ENCODE measurements at regions not wholly inside any gene's neighbourhood (a gene's known extent, or its start where the extent isn't known, plus 50 kb on each side); places are given as distances from the start of the nearest gene placed in this dataset.
A peak's percentile ranks its signal among the peaks of the same experiment; 100 is the strongest.

GRCh38 chr3:159131376-159131775 is 329.5 kb downstream of the MFSD1 start:
- FAIRE-seq, result no peak

GRCh38 chr3:159137949-159138348 is 336.1 kb downstream of the MFSD1 start:
- FAIRE-seq, result no peak

- FAIRE-seq, result no peak
Observed at GRCh38 chr3:159139326-159139725, 337.5 kb downstream of the MFSD1 start.

GRCh38 chr3:159144472-159144871 is 342.6 kb downstream of the MFSD1 start:
- FAIRE-seq, result no peak

- no peak for FAIRE-seq
Observed at GRCh38 chr3:159144891-159145290, 343.0 kb downstream of the MFSD1 start.

GRCh38 chr3:159146392-159146791 is 344.5 kb downstream of the MFSD1 start:
- no peak for FAIRE-seq

GRCh38 chr3:159146856-159147435 is 345.1 kb downstream of the MFSD1 start:
- FAIRE-seq, result no peak

- FAIRE-seq, result no peak
Observed at GRCh38 chr3:159147813-159148212, 346.0 kb downstream of the MFSD1 start.

- FAIRE-seq, result no peak
Observed at GRCh38 chr3:159148466-159148865, 346.6 kb downstream of the MFSD1 start.

- no peak for FAIRE-seq
Observed at GRCh38 chr3:159149131-159149530, 347.3 kb downstream of the MFSD1 start.

- FAIRE-seq, result no peak
Observed at GRCh38 chr3:159149633-159150032, 347.8 kb downstream of the MFSD1 start.

- no peak for FAIRE-seq
Observed at GRCh38 chr3:159150180-159150579, 348.3 kb downstream of the MFSD1 start.

- FAIRE-seq, result no peak
Observed at GRCh38 chr3:159151130-159151529, 349.3 kb downstream of the MFSD1 start.

GRCh38 chr3:159157275-159157674 is 355.4 kb downstream of the MFSD1 start:
- FAIRE-seq, result no peak

GRCh38 chr3:159158213-159158612 is 356.4 kb downstream of the MFSD1 start:
- no peak for FAIRE-seq

- FAIRE-seq, result no peak
Observed at GRCh38 chr3:159158801-159159200, 356.9 kb downstream of the MFSD1 start.

GRCh38 chr3:159159546-159159945 is 357.7 kb downstream of the MFSD1 start:
- FAIRE-seq, result no peak

- FAIRE-seq, result no peak
Observed at GRCh38 chr3:159163656-159164055, 361.8 kb downstream of the MFSD1 start.

GRCh38 chr3:159165961-159166360 is 364.1 kb downstream of the MFSD1 start:
- no peak for FAIRE-seq

GRCh38 chr3:159166899-159167586 is 365.2 kb downstream of the MFSD1 start:
- FAIRE-seq, result no peak

- FAIRE-seq, result no peak
Observed at GRCh38 chr3:159168788-159169187, 366.9 kb downstream of the MFSD1 start.

- FAIRE-seq, result peak; percentile 24
Observed at GRCh38 chr3:159169828-159170227, 368.0 kb downstream of the MFSD1 start.

GRCh38 chr3:159170436-159171003 is 368.7 kb downstream of the MFSD1 start:
- no peak for FAIRE-seq

GRCh38 chr3:159171333-159171732 is 369.5 kb downstream of the MFSD1 start:
- no peak for FAIRE-seq
